GM12878 (cell line): ENCODE measurements at regions not wholly inside any gene's neighbourhood (a gene's known extent, or its start where the extent isn't known, plus 50 kb on each side); places are given as distances from the start of the nearest gene placed in this dataset.

Experiments used
- ATAC-seq: fragments of 200-7000 bp; cut with Tn5 transposase; 3 replicates; pipeline ENCODE4 v1.9.1; 2020; ENCODE audit warnings: mild to moderate bottlenecking, moderate library complexity
- BruUV-seq: library from RNA; stranded (reverse); fragments of 400-500 nt; replicated peaks from 2 replicates; lab custom pipeline; 2021; lab: Mats Ljungman, UMichigan
- CTCF ChIA-PET: fragments of 300-600 bp; sonication (Branson Sonifier 250); formaldehyde crosslinking; extraction: SDS; loops from one replicate; lab custom pipeline; 2021; ENCODE audit warnings: inconsistent platforms; lab: Yijun Ruan, JAX
- POLR2A ChIA-PET: fragments of 350-600 bp; formaldehyde crosslinking; extraction: SDS; loops from one replicate; lab custom pipeline; 2021; ENCODE audit warnings: inconsistent platforms; lab: Charles Lee
- RAD21 ChIA-PET: fragments of 300-600 bp; sonication (Branson Sonifier 250); formaldehyde crosslinking; loops from one replicate; lab custom pipeline; 2023; ENCODE audit warnings: antibody characterized with exemption; ENCODE audit not compliant: unreplicated experiment; lab: Charles Lee
- SMC1A ChIA-PET: fragments of 300-600 bp; sonication (Branson Sonifier 250); formaldehyde crosslinking; loops from one replicate; lab custom pipeline; 2023; ENCODE audit not compliant: unreplicated experiment, uncharacterized antibody; lab: Charles Lee
- DNase-seq: peaks from one replicate; pipeline ENCODE4 v3.0.0-alpha.2; 2011; ENCODE audit warnings: low read depth, low spot score
- FAIRE-seq: peaks from 3 replicates; lab custom pipeline; 2011; peaks lifted over from hg19 to GRCh38; lab: Jason Lieb, UNC
- H2AFZ ChIP-seq: 2 replicates; pipeline ENCODE4 v1.6.0; 2011; ENCODE audit warnings: low read depth, low read length, control low read depth; ENCODE audit not compliant: control insufficient read depth
- H3K27ac ChIP-seq: 2 replicates; pipeline ENCODE4 v1.5.1; 2011; ENCODE audit warnings: control low read depth; ENCODE audit not compliant: control insufficient read depth, insufficient read depth
- H3K27me3 ChIP-seq, 2 experiments: replicated peaks in 1 of 2; 2 replicates each; pipeline versions ENCODE4 v1.6.0 to v1.6.1; 2011; ENCODE audit warnings: low read length in 1 of 2; ENCODE audit not compliant: control insufficient read depth in 2 of 2, insufficient read depth in 2 of 2
- H3K36me3 ChIP-seq, 2 experiments: 2 replicates each; pipeline ENCODE4 v1.5.1; 2011; ENCODE audit warnings: low read length in 1 of 2; ENCODE audit not compliant: control insufficient read depth in 2 of 2, insufficient read depth in 2 of 2
- H3K4me1 ChIP-seq: 2 replicates; pipeline ENCODE4 v1.6.1; 2011; ENCODE audit warnings: mild to moderate bottlenecking, low read length, moderate library complexity, mixed read lengths; ENCODE audit not compliant: control insufficient read depth, insufficient read depth
- H3K4me2 ChIP-seq: 2 replicates; pipeline ENCODE4 v1.6.0; 2011; ENCODE audit warnings: control low read depth; ENCODE audit not compliant: control insufficient read depth, insufficient read depth
- H3K4me3 ChIP-seq: fragments of 200-600 bp; sonication (generic); 2 replicates; pipeline ENCODE4 v1.5.1; 2016
- H3K79me2 ChIP-seq: 2 replicates; pipeline ENCODE4 v1.6.0; 2011; ENCODE audit warnings: low read length; ENCODE audit not compliant: control insufficient read depth, insufficient read depth
- H3K9ac ChIP-seq: 2 replicates; pipeline ENCODE4 v1.8.0; 2011; ENCODE audit warnings: low read length, control low read depth, mixed read lengths; ENCODE audit not compliant: control insufficient read depth, insufficient read depth
- H3K9me3 ChIP-seq: replicated peaks from 3 replicates; pipeline ENCODE4 v1.5.1; 2011; ENCODE audit warnings: mild to moderate bottlenecking, low read length; ENCODE audit not compliant: control insufficient read depth, insufficient read depth
- H4K20me1 ChIP-seq: 2 replicates; pipeline ENCODE4 v1.6.0; 2011; ENCODE audit not compliant: control insufficient read depth, insufficient read depth
- ATF7 ChIP-seq: fragments of 450-650 bp; IDR thresholded peaks from 2 replicates; pipeline ENCODE4 v1.6.1; 2016; ENCODE audit warnings: low read depth, mild to moderate bottlenecking
- CBX3 ChIP-seq: fragments of 200-600 bp; sonication (generic); IDR thresholded peaks from 2 replicates; pipeline ENCODE4 v1.6.1; 2016; ENCODE audit warnings: low read depth, borderline replicate concordance
- CHD2 ChIP-seq: IDR thresholded peaks from 2 replicates; pipeline ENCODE4 v1.6.1; 2011; ENCODE audit warnings: low read depth, low read length, improper control_type of control experiment, borderline replicate concordance
- E2F4 ChIP-seq: IDR thresholded peaks from 2 replicates; pipeline ENCODE4 v1.6.1; 2012; ENCODE audit warnings: low read depth, low read length, improper control_type of control experiment
- NBN ChIP-seq: fragments of 450-650 bp; IDR thresholded peaks from 2 replicates; pipeline ENCODE4 v1.6.1; 2016
- SIN3A ChIP-seq: IDR thresholded peaks from 2 replicates; pipeline ENCODE4 v1.6.1; 2012; ENCODE audit warnings: low read depth, low read length, improper control_type of control experiment
- YBX1 ChIP-seq: fragments of 450-650 bp; IDR thresholded peaks from 2 replicates; pipeline ENCODE4 v1.6.1; 2016; ENCODE audit warnings: antibody characterized with exemption
- ZBTB11 ChIP-seq: fragments of 450-650 bp; formaldehyde crosslinking; IDR thresholded peaks from 2 replicates; pipeline ENCODE4 v1.5.0; 2022; ENCODE audit warnings: mild to moderate bottlenecking, missing genetic modification characterization
- WGBS: methylation state at CpG from one replicate; pipeline ENCODE4 v1.1.6; 2016; ENCODE audit warnings: low lambda C conversion rate; ENCODE audit not compliant: insufficient replicate concordance, insufficient coverage; ENCODE audit errors: missing lambda C conversion rate; 5-methylcytosine and 5-hydroxymethylcytosine counted together
- in situ Hi-C: fragments of 300-500 bp; cut with MboI; formaldehyde crosslinking; loops from 9 replicates; pipeline ENCODE4 v1.14.3; 2018; ENCODE audit warnings: mixed read lengths
- intact Hi-C: fragments of 100-400 bp; cut with micrococcal nuclease; formaldehyde crosslinking; loops from one replicate; pipeline ENCODE4 v1.14.2; 2022; ENCODE audit not compliant: unreplicated experiment
- TF ChIP-seq, protein P1 (sequence below): fragments of 450-650 bp; IDR thresholded peaks from 2 replicates; pipeline ENCODE4 v1.6.1; 2016; ENCODE audit warnings: mild to moderate bottlenecking, moderate library complexity, borderline replicate concordance
- TF ChIP-seq, protein P2 (sequence below): fragments of 450-650 bp; conservative IDR thresholded peaks from 2 replicates; pipeline ENCODE4 v1.6.1; 2017; ENCODE audit warnings: mild to moderate bottlenecking, moderate library complexity

DNA sequence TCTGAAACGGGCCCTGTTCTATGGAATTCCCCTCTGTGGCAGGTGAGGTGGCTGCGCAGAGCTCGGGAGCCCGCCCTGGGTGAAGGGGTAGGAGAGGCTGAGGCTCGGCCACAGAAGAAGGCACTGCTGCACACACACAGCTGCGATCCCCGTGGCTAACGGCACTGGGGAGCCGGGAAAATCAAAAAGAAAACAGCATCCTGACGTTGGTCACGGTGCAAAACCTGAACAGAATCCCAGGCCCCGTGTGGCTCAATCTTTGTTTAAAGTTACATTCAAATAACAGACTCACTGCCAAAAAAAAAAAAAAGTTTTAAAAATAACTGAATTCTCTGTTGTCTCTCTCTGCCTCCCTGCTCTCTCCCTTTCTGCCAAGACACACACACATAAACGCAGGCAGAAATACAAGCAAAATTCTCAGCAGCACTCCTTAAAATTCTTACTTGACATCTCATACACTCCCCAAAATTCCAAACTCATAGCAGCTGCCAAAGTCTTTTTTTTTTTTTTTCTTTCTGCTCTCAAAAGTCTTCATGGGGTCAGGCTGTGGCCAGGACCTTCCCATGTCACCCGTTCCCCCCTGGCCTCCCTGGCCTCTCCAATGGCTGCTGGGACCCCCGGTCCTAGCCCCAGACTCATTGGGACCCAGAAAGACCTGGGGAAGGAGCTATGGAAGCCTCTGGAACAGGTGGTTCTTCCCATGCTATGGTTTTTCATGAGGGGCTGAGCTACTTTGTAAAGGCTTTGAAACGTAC, 248.8 kb downstream of the TTLL2 start:
- DNase-seq: no peak
- Histone ChIP-seq H3K9me3 (no peaks in the 10 kb centered on the region), H3K4me2 (no peak overlapping the region), H2AFZ (no peak overlapping the region), H3K36me3 (no peaks in the 10 kb centered on the region), H3K27me3 (no peaks in the 10 kb centered on the region), H3K9ac (no peak overlapping the region), H3K27ac (no peak overlapping the region), H4K20me1 (no peaks in the 10 kb centered on the region), H3K4me1 (no peaks in the 10 kb centered on the region), H3K79me2 (no peaks in the 10 kb centered on the region), H3K4me3 (no peak overlapping the region)
- no peak for ATAC-seq
- ChIA-PET POLR2A (no interaction called here), CTCF (no interaction called here), SMC1A (no interaction called here), RAD21 (no interaction called here)
- in situ Hi-C loops: no loop called here
- no TSS peak for BruUV-seq
- TF ChIP-seq E2F4: no peak
- TF ChIP-seq, protein P1, sequence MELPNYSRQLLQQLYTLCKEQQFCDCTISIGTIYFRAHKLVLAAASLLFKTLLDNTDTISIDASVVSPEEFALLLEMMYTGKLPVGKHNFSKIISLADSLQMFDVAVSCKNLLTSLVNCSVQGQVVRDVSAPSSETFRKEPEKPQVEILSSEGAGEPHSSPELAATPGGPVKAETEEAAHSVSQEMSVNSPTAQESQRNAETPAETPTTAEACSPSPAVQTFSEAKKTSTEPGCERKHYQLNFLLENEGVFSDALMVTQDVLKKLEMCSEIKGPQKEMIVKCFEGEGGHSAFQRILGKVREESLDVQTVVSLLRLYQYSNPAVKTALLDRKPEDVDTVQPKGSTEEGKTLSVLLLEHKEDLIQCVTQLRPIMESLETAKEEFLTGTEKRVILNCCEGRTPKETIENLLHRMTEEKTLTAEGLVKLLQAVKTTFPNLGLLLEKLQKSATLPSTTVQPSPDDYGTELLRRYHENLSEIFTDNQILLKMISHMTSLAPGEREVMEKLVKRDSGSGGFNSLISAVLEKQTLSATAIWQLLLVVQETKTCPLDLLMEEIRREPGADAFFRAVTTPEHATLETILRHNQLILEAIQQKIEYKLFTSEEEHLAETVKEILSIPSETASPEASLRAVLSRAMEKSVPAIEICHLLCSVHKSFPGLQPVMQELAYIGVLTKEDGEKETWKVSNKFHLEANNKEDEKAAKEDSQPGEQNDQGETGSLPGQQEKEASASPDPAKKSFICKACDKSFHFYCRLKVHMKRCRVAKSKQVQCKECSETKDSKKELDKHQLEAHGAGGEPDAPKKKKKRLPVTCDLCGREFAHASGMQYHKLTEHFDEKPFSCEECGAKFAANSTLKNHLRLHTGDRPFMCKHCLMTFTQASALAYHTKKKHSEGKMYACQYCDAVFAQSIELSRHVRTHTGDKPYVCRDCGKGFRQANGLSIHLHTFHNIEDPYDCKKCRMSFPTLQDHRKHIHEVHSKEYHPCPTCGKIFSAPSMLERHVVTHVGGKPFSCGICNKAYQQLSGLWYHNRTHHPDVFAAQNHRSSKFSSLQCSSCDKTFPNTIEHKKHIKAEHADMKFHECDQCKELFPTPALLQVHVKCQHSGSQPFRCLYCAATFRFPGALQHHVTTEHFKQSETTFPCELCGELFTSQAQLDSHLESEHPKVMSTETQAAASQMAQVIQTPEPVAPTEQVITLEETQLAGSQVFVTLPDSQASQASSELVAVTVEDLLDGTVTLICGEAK: no peak
- TF ChIP-seq CHD2: no peak
- no peak for TF ChIP-seq SIN3A
- TF ChIP-seq, protein P2, sequence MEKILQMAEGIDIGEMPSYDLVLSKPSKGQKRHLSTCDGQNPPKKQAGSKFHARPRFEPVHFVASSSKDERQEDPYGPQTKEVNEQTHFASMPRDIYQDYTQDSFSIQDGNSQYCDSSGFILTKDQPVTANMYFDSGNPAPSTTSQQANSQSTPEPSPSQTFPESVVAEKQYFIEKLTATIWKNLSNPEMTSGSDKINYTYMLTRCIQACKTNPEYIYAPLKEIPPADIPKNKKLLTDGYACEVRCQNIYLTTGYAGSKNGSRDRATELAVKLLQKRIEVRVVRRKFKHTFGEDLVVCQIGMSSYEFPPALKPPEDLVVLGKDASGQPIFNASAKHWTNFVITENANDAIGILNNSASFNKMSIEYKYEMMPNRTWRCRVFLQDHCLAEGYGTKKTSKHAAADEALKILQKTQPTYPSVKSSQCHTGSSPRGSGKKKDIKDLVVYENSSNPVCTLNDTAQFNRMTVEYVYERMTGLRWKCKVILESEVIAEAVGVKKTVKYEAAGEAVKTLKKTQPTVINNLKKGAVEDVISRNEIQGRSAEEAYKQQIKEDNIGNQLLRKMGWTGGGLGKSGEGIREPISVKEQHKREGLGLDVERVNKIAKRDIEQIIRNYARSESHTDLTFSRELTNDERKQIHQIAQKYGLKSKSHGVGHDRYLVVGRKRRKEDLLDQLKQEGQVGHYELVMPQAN: no peak
- TF ChIP-seq YBX1: no peak
- no peak for TF ChIP-seq CBX3
- no peak for TF ChIP-seq ZBTB11 (CRISPR knock-in tag)
- no peak for TF ChIP-seq NBN
- TF ChIP-seq ATF7: no peak
- no peak for FAIRE-seq
- 30% methylated on average over 16 of the region's 16 CpGs for WGBS
- intact Hi-C loops: no loop called here
